SIG-M5 (cell line): ENCODE measurements at regions not wholly inside any gene's neighbourhood (a gene's known extent, or its start where the extent isn't known, plus 50 kb on each side); places are given as distances from the start of the nearest gene placed in this dataset.
"Not testable (repeated sequence)": the region's sequence is repeated elsewhere in the genome, so short reads cannot be mapped to it uniquely, and the experiment has no call there.

Experiments
- DNase-seq: peaks from one replicate; lab custom pipeline; 2025; lab: John Stamatoyannopoulos, UW

- no peak for DNase-seq
Observed at GRCh38 chr1:182259968-182260367, 131.6 kb downstream of the GLUL start.

GRCh38 chr1:182259229-182259872 lies 132.2 kb downstream of the GLUL start:
- DNase-seq = peak; percentile 100

DNA sequence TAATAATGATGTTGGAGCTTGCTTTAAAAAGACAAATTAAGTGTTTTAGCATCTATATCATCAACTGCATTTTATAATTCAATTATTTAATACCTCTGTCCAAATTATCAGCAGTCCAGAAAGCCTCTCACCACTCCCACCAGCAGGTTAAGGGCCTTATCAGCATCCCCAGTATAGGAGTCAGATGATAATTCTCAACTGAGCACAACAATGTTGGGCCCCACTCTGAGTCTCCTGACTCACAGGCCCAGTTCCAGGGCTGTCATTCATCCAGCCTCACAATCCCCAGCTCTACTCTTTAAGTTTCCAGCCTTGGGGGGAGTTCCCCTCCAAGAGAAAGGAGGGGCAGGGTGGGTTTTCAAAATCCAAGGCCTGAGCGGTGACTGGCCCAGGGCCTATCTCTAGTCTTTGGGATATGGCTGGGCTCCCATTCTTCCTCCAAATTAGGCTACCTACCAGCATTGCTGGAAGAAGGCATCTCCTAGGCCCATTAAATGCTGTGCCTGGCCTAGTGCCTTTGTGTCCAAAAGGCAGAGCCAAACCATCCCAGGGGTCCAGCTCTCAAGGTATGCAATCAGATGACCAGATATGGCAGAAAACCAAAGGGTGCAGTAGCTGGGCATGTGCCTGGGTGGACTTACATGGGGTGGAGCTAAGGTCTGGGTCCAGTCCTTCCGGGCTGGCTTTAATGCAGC lies 134.1 kb downstream of the GLUL start:
- DNase-seq = no peak

DNA sequence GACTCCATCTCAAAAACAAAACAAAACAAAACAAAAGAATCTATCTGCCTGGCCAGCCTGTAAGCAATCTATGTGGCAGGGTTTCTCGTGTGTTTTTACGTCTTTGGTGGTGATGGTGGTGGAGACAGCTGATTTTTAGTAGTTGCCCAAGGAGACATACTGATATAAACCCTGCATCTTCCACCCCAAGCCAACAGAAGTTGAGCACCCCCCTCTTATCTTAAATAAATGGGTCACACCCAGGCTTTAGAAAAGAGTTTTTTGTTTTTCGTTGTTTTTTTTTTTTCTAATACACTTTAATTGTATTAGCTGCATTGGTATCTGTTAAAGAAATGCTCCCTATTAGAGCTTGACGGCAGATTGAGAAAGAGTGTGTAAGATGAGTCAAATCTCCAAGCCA lies 134.7 kb downstream of the GLUL start:
- no peak for DNase-seq

- no peak for DNase-seq
Observed at GRCh38 chr1:182255494-182255893, 136.1 kb downstream of the GLUL start.

DNA sequence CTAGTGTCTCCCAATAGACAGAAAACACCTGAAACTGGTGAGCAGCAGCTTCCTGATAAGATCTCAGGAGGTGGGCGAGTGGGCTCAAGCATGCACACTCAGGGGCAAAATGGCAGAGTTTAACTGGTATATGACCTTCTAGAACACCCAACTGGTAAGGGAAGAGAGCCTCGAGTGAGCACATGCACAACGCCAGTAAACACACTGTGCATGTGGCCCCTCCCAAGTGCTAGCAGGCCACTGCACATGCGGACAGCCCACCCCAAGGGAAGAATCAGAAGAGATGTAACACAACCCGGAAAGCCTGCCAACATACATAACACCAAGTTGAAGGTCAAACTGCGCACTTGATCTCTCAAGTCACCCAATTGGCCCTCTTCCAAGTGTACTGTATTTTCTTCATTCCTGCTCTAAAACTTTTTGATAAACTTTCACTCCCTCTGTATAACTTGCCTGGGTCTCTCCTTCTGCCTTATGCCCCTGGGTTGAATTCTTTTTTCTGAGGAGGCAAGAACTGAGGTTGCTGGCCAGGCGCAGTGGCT lies 138.2 kb downstream of the GLUL start:
- DNase-seq = no peak

- DNase-seq = no peak
Observed at GRCh38 chr1:182251561-182251960, 140.0 kb downstream of the GLUL start.

DNA sequence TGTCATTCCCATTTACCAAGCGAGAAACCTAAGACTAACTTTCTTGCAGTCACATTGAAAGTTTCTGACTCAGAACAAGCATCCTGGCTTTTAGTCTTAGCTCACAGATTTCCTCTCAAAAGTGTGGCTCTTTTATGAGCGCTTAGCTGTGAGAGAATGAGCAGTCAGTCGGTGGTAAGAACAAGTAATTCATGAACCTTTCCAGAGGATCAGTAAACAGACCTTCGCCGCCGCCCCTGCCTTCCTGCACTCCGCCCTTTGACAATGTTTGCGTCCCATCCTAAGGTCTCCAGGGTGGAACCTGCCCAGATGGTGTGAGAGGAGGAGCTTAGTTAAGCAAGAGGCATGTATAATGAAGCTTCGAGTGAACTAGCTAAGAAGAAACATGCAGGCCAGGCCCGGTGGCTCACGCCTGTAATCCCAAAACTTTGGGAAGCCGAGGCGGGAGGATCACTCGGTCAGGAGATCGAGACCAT lies 142.4 kb downstream of the GLUL start:
- no peak for DNase-seq

- no peak for DNase-seq
Observed at GRCh38 chr1:182248721-182249120, 142.9 kb downstream of the GLUL start.

DNA sequence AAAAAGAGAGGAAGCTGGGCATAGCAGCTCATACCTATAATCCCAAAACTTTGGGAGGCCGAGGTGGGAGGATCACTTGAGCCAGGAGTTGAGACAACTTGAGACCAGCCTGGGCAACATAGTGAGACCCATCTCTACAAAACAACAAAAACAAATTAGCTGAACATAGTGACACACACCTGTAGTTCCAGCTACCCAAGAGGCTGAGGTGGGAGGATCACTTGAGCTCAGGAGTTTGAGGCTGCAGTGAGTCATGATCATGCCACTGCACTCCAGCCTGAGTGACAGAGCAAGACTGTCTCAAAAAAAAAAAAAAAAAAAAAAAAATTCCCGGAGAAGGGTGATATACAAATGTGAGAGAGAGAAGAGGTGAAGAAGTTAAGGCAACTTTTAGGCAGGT lies 143.8 kb downstream of the GLUL start:
- not testable (repeated sequence) for DNase-seq

DNA sequence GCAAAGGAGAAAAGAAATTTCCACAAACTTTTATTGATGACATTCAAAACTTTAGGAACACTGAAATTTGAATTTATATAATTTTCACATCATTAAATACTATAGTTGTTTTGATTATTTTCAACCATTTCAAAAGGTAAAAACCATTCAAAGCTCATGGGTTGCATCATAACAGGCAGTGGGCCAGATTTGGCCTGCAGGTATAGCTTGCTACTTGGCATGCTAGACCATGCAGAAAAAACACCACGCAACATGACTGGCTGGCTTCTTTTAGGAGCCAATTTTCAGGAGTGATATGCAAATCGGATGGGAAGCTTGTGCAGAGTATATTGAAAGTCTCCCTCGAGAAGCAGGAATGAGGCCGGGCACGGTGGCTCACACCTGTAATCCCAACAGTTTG lies 144.8 kb downstream of the GLUL start:
- no peak for DNase-seq

GRCh38 chr1:182245040-182245439 lies 146.6 kb downstream of the GLUL start:
- no peak for DNase-seq

- no peak for DNase-seq
Observed at GRCh38 chr1:182244451-182244850, 147.1 kb downstream of the GLUL start.

DNA sequence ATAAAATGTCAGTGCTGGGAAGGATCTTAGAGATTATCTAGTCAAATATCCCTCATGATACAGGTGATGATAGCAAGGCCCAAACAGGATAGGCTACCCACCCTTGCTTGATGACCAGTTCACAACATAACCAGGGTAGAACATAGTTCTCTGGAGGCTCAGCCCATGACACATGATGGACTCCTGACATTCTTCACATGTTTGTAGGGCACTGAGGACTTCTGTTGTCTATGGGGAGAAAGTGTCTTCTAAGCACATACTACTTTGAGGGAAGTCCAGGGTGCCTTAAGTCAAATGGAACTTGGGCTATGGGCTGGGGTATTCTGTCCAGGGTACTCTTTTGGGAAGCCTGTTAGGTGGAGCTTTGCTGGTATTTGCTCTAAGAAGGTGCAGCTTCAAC lies 148.9 kb downstream of the GLUL start:
- no peak for DNase-seq

DNA sequence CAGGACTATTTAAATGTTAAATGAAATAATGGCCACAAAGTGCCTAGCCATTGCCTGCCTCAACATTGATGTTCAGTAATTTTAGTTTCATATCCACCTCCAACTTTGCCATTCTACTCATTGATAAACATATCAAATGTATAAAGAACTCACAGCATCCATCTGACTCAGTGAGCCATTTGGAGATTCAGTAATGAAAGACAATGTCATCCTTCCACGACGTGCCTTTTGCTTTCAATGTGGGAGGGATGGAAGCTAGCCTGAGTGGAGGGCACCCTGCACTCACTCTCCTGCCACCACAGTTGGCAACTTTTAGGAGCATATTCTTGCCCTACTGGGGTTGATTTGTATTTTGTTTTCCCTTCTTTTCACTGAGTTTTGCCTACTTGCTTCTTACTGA lies 151.5 kb downstream of the GLUL start:
- no peak for DNase-seq

DNA sequence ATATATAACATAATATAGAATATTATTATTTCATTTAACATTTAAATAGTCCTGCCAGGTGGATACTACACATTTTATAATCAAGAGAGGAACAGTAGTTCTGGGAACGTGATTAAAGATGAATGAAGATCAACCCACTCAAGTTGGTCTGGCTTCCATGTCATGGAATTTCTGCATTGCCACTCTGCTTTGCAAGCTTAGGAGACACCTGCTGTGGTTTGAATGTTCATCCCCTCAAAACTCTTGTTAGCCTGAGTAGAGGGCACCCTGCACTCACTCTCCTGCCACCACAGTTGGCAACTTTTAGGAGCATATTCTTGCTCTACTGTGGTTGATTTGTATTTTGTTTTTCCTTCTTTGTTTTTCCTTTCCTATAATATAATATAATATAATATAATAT lies 153.2 kb downstream of the GLUL start:
- DNase-seq = no peak

- DNase-seq = no peak
Observed at GRCh38 chr1:182237329-182237728, 154.3 kb downstream of the GLUL start.

GRCh38 chr1:182236651-182237077 lies 154.9 kb downstream of the GLUL start:
- no peak for DNase-seq

DNA sequence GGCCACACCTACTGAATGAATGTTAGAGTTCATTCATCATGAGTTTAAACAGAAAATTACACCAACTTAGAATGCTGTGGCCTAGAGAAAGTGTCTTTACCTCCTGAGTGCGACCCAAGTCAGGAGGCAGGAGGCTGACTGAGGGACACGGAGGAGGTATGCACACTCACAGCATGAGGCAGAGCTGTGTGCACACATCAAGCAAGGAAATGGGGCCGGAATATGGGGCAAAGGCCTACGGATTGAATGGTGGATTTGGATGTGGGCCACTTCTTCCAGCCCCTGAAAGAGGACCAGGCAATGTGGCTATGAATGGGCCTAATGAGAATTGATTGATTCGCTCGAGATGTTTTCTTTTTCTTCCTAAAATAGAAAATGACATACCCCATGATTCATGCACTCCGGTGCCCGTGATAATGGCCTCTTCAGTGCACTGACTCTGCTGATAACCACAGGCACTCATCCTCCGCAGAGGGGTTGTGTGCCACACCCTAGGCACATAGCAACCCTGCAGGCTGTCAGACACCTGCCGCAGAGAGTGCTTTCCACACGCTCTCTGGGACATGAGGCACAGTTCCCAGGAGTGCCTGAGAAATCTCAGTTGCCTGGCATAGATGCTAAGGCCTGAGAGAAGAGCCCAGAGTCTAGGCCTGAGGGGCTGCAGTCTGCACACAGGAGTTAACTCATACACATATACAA lies 155.5 kb downstream of the GLUL start:
- no peak for DNase-seq

- DNase-seq = no peak
Observed at GRCh38 chr1:182235604-182235951, 156.0 kb downstream of the GLUL start.

- DNase-seq = no peak
Observed at GRCh38 chr1:182229921-182230491, 161.6 kb downstream of the GLUL start.

DNA sequence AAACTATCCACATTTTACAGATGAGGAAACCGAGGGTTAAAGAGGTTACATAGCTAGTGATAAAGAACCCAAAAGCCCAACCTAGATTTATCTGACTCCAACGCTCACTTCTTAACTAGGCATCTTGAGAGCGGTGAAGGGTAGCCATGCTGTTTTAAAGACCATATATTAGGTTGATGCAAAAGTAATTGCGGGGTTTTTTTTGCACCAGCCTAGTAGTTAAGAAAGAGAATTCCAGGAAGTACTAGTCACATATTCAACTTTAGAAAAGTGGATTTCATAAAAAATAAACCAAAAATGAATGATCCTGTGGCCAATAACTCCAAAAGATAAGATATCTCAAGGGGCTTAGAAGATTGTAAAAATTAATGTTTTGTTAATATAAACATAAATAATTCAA lies 162.1 kb downstream of the GLUL start:
- DNase-seq = no peak
